ES-I3 (cell line): ENCODE measurements at regions not wholly inside any gene's neighbourhood (a gene's known extent, or its start where the extent isn't known, plus 50 kb on each side); places are given as distances from the start of the nearest gene placed in this dataset.

ENCODE experiments used
- H3K36me3 ChIP-seq: 2 replicates; pipeline ENCODE4 v1.6.1; 2013; ENCODE audit warnings: mild to moderate bottlenecking, low read length, control low read depth, moderate library complexity; ENCODE audit not compliant: insufficient read depth
- H3K4me1 ChIP-seq: 2 replicates; pipeline ENCODE4 v1.6.1; 2013; ENCODE audit warnings: mild to moderate bottlenecking, control low read depth, low read length; ENCODE audit not compliant: insufficient read depth
- H3K9ac ChIP-seq: 2 replicates; pipeline ENCODE4 v1.6.1; 2013; ENCODE audit warnings: low read depth, mild to moderate bottlenecking, low read length, moderate library complexity
- H3K9me3 ChIP-seq: 2 replicates; pipeline ENCODE4 v1.6.1; 2013; ENCODE audit warnings: mild to moderate bottlenecking, low read length, moderate library complexity; ENCODE audit not compliant: control insufficient read depth, insufficient read depth

GRCh38 chr2:53460937-53461336 is 306.7 kb upstream of the CHAC2 start:
- Histone ChIP-seq H3K9me3 (no peaks in the 10 kb centered on the region), H3K36me3 (no peaks in the 10 kb centered on the region), H3K9ac (no peak overlapping the region), H3K4me1 (no peaks in the 10 kb centered on the region)

DNA sequence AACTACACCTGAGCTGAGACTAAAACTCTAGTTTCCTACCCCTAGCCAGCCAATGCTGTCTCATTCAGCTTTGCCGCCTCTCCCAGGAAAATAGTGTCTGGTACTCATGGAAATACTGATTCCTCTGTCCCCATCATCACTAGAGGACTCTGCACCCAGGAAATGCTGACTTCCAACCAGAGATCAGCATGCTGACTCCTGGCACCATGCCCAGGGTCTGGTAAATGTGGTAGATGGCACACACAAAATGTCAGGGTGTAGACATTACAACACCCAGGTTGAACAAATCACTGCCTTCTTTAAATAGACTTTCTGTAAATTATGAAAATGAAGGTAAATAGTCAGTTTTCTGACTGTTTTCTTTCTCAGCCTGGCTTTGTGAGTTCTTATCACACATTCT is 307.3 kb upstream of the CHAC2 start:
- Histone ChIP-seq H3K9me3 (no peaks in the 10 kb centered on the region), H3K36me3 (no peaks in the 10 kb centered on the region), H3K4me1 (no peaks in the 10 kb centered on the region), H3K9ac (no peak overlapping the region)

DNA sequence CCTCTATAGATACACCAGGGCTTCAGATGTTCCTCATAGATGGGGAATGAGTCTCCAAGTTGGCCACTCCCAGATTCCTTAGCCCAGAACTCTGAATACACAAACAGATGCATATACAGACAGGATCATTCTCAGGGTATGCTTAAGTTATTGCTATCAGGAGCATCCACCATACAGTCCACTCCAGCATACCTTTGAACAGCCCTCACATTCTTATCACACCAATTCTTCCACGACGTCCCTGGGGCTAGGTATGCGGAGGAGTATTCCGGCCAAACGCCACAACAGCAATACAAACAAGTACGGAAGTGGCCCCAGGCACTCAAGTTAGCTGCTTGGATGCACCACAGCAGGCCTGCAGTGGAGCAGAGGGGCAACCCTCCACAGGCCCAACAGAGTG is 312.5 kb upstream of the CHAC2 start:
- no peaks in the 10 kb centered on the region for H3K9me3 ChIP-seq
- H3K9ac ChIP-seq: no peak overlapping the region
- H3K36me3 ChIP-seq: no peaks in the 10 kb centered on the region
- H3K4me1 ChIP-seq: no peaks in the 10 kb centered on the region

- Histone ChIP-seq H3K4me1 (no peaks in the 10 kb centered on the region), H3K36me3 (no peaks in the 10 kb centered on the region), H3K9me3 (no peaks in the 10 kb centered on the region), H3K9ac (no peak overlapping the region)
Measured at GRCh38 chr2:53452957-53453748, 314.5 kb upstream of the CHAC2 start.

- no peaks in the 10 kb centered on the region for H3K9me3 ChIP-seq
- no peak overlapping the region for H3K9ac ChIP-seq
- H3K36me3 ChIP-seq: no peaks in the 10 kb centered on the region
- H3K4me1 ChIP-seq: no peaks in the 10 kb centered on the region
Measured at GRCh38 chr2:53452400-53452799, 315.2 kb upstream of the CHAC2 start.

DNA sequence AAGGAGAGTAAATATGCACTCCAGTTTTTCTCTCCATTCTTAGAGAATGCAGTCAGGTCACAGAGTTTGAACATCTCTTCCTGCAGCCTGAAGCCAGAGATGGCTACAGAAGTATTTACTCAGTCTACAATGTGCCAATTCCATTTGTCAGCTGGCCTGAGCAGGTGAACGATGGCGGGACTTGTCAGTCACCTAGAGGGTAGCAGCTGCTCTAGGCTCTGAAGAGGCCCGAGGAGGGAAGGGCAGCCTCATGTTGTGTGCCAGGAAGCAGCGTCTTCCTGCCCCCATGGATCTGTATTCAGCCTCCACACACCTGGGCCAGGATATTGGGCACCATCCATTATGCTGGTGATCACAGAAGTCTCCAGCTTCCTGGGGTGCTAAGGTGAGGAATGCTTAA is 316.7 kb upstream of the CHAC2 start:
- H3K36me3 ChIP-seq: no peaks in the 10 kb centered on the region
- no peak overlapping the region for H3K9ac ChIP-seq
- H3K4me1 ChIP-seq: no peaks in the 10 kb centered on the region
- H3K9me3 ChIP-seq: no peaks in the 10 kb centered on the region

- no peaks in the 10 kb centered on the region for H3K36me3 ChIP-seq
- H3K9ac ChIP-seq: no peak overlapping the region
- no peaks in the 10 kb centered on the region for H3K9me3 ChIP-seq
- H3K4me1 ChIP-seq: no peaks in the 10 kb centered on the region
Measured at GRCh38 chr2:53448591-53448990, 319.0 kb upstream of the CHAC2 start.

GRCh38 chr2:53448086-53448485 is 319.5 kb upstream of the CHAC2 start:
- H3K36me3 ChIP-seq: no peaks in the 10 kb centered on the region
- H3K4me1 ChIP-seq: no peaks in the 10 kb centered on the region
- H3K9me3 ChIP-seq: no peaks in the 10 kb centered on the region
- H3K9ac ChIP-seq: no peak overlapping the region

GRCh38 chr2:53445383-53446070 is 322.1 kb upstream of the CHAC2 start:
- H3K9ac ChIP-seq: no peak overlapping the region
- H3K36me3 ChIP-seq: no peaks in the 10 kb centered on the region
- peaks cover 7% of the 10 kb centered on the region for H3K4me1 ChIP-seq
- H3K9me3 ChIP-seq: no peaks in the 10 kb centered on the region

- peaks cover 7% of the 10 kb centered on the region for H3K4me1 ChIP-seq
- H3K9me3 ChIP-seq: no peaks in the 10 kb centered on the region
- H3K9ac ChIP-seq: no peak overlapping the region
- no peaks in the 10 kb centered on the region for H3K36me3 ChIP-seq
Measured at GRCh38 chr2:53442783-53443182, 324.8 kb upstream of the CHAC2 start.

DNA sequence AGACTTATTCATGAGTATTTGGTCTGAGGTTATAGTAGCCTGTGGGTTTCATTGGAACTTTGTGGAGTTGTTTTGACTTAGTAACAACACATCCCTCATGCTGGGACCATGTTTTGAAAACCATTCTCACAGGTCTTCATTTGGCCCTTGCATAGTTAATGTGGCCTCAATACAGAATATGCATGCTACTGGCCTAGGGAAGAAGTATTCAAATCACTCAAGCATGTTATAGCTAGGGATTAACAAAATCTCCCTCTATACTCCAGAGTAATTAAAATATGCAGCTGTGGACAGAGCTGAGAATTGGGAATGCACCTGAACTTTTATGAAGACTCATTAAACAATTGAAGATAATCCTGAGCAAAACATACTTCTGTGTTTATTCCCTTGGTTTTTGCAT is 325.5 kb upstream of the CHAC2 start:
- Histone ChIP-seq H3K36me3 (no peaks in the 10 kb centered on the region), H3K4me1 (peaks cover 7% of the 10 kb centered on the region), H3K9me3 (no peaks in the 10 kb centered on the region), H3K9ac (no peak overlapping the region)

GRCh38 chr2:53438692-53439091 is 328.9 kb upstream of the CHAC2 start:
- Histone ChIP-seq H3K9ac (no peak overlapping the region), H3K36me3 (no peaks in the 10 kb centered on the region), H3K9me3 (no peaks in the 10 kb centered on the region), H3K4me1 (peaks cover 23% of the 10 kb centered on the region)

- H3K36me3 ChIP-seq: no peaks in the 10 kb centered on the region
- no peaks in the 10 kb centered on the region for H3K9me3 ChIP-seq
- H3K9ac ChIP-seq: no peak overlapping the region
- peaks cover 23% of the 10 kb centered on the region for H3K4me1 ChIP-seq
Measured at GRCh38 chr2:53438100-53438499, 329.5 kb upstream of the CHAC2 start.

DNA sequence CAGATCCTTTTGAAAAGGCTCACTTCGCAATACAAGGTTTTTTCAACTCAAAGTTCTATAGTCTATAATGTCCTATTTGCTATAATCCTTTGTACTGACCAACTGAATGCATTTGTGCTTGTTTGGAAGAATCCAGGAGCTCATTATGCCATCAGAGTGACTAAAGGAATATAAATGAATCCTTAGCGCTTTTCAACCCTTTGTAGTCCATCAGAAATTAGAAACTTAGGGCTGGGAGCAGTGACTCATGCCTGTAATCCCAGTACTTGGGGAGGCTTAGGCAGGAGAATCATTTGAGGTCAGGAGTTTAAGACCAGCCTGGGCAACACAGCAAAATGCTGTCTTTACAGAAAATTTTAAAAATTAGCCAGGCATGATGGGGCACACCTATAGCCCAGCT is 330.2 kb upstream of the CHAC2 start:
- Histone ChIP-seq H3K4me1 (peaks cover 19% of the 10 kb centered on the region), H3K9ac (no peak overlapping the region), H3K9me3 (no peaks in the 10 kb centered on the region), H3K36me3 (no peaks in the 10 kb centered on the region)

GRCh38 chr2:53436882-53437281 is 330.7 kb upstream of the CHAC2 start:
- Histone ChIP-seq H3K4me1 (peaks cover 15% of the 10 kb centered on the region), H3K36me3 (no peaks in the 10 kb centered on the region), H3K9ac (no peak overlapping the region), H3K9me3 (no peaks in the 10 kb centered on the region)
